ENCODE measurements at regions not wholly inside any gene's neighbourhood (a gene's known extent, or its start where the extent isn't known, plus 50 kb on each side); places are given as distances from the start of the nearest gene placed in this dataset.
A peak's percentile ranks its signal among the peaks of the same experiment; 100 is the strongest.

- DNase-seq (no peak), ATAC-seq (ENCODE audit: insufficient read depth, low FRiP score) (peak; percentile 66)
- Histone ChIP-seq H3K36me3 (ENCODE audit: control insufficient read depth in 4 of 4, insufficient read depth in 4 of 4, low read length in 4 of 4) (peaks cover 0 to 4% (median 2%) of the 10 kb centered on the region in 4 donors), H3K27ac (ENCODE audit: low read depth in 1 of 2, low read length in 1 of 2) (no peak overlapping the region), H3K9me3 (ENCODE audit: control insufficient read depth in 4 of 4, insufficient read depth in 3 of 4, low read length in 3 of 4) (no peaks in the 10 kb centered on the region), H3K4me3 (no peak overlapping the region), H3K9ac (ENCODE audit: insufficient read depth in 1 of 2, low read length in 2 of 2) (no peak overlapping the region), H3K27me3 (ENCODE audit: control insufficient read depth in 3 of 3, insufficient read depth in 3 of 3, low read length in 2 of 3) (no peaks in the 10 kb centered on the region), H3K4me1 (ENCODE audit: control insufficient read depth in 5 of 5, insufficient read depth in 5 of 5, low read length in 5 of 5) (peaks cover 0 to 11% (median 9%) of the 10 kb centered on the region in 5 donors)
- WGBS, 2 donors: 46 to 58% methylated on average over 5 of the region's 5 CpGs
- no peak for TF ChIP-seq CTCF (IDR thresholded peaks at IDR 0.05; ENCODE audit: control extremely low read depth, extremely low read depth)
Observed at GRCh38 chr6:11315743-11316437, 83.4 kb upstream of the NEDD9 start.

- peaks cover 0 to 19% (median 5%) of the 10 kb centered on the region in 5 donors for H3K4me1 ChIP-seq (ENCODE audit: control insufficient read depth in 5 of 5, insufficient read depth in 5 of 5, low read length in 5 of 5)
- peaks cover 0 to 8% (median 0%) of the 10 kb centered on the region in 4 donors for H3K36me3 ChIP-seq (ENCODE audit: control insufficient read depth in 4 of 4, insufficient read depth in 4 of 4, low read length in 4 of 4)
- WGBS, 2 donors: 97 to 100% methylated on average over 1 of the region's 1 CpG
- ATAC-seq (ENCODE audit: insufficient read depth, low FRiP score) (no peak), DNase-seq (no peak)
- TF ChIP-seq CTCF (IDR thresholded peaks at IDR 0.05; ENCODE audit: control extremely low read depth, extremely low read depth): no peak
- no peak overlapping the region for H3K9ac ChIP-seq (ENCODE audit: insufficient read depth in 1 of 2, low read length in 2 of 2)
- peaks cover 0 to 3% (median 0%) of the 10 kb centered on the region in 4 donors for H3K9me3 ChIP-seq (ENCODE audit: control insufficient read depth in 4 of 4, insufficient read depth in 3 of 4, low read length in 3 of 4)
- H3K27me3 ChIP-seq (ENCODE audit: control insufficient read depth in 3 of 3, insufficient read depth in 3 of 3, low read length in 2 of 3): no peaks in the 10 kb centered on the region
- H3K4me3 ChIP-seq: no peak overlapping the region
- H3K27ac ChIP-seq (ENCODE audit: low read depth in 1 of 2, low read length in 1 of 2): no peak overlapping the region
Observed at GRCh38 chr6:11313207-11313606, 80.7 kb upstream of the NEDD9 start.

- no peak overlapping the region for H3K4me3 ChIP-seq
- DNase-seq (no peak), ATAC-seq (ENCODE audit: insufficient read depth, low FRiP score) (no peak)
- no peak overlapping the region for H3K27ac ChIP-seq (ENCODE audit: low read depth in 1 of 2, low read length in 1 of 2)
- H3K9me3 ChIP-seq (ENCODE audit: control insufficient read depth in 4 of 4, insufficient read depth in 3 of 4, low read length in 3 of 4): peaks cover 0 to 5% (median 0%) of the 10 kb centered on the region in 4 donors
- no peak for TF ChIP-seq CTCF (IDR thresholded peaks at IDR 0.05; ENCODE audit: control extremely low read depth, extremely low read depth)
- 98 to 100% methylated on average over 1 of the region's 1 CpG for WGBS, 2 donors
- H3K9ac ChIP-seq (ENCODE audit: insufficient read depth in 1 of 2, low read length in 2 of 2): no peak overlapping the region
- peaks cover 0 to 8% (median 0%) of the 10 kb centered on the region in 4 donors for H3K36me3 ChIP-seq (ENCODE audit: control insufficient read depth in 4 of 4, insufficient read depth in 4 of 4, low read length in 4 of 4)
- H3K4me1 ChIP-seq (ENCODE audit: control insufficient read depth in 5 of 5, insufficient read depth in 5 of 5, low read length in 5 of 5): peaks cover 0 to 14% (median 5%) of the 10 kb centered on the region in 5 donors
- H3K27me3 ChIP-seq (ENCODE audit: control insufficient read depth in 3 of 3, insufficient read depth in 3 of 3, low read length in 2 of 3): no peaks in the 10 kb centered on the region
Observed at GRCh38 chr6:11311970-11312369, 79.5 kb upstream of the NEDD9 start.
